Nephron progenitor cell (in vitro differentiated cells): ENCODE measurements at regions not wholly inside any gene's neighbourhood (a gene's known extent, or its start where the extent isn't known, plus 50 kb on each side); places are given as distances from the start of the nearest gene placed in this dataset.
"Not testable (repeated sequence)": the region's sequence is repeated elsewhere in the genome, so short reads cannot be mapped to it uniquely, and the experiment has no call there.

Experiments used
- DNase-seq: peaks from one replicate; pipeline ENCODE4 v3.0.0; 2021
- H3K27ac Mint-ChIP-seq: 2 replicates; pipeline ENCODE4 v1.8.0; 2021; ENCODE audit warnings: mild to moderate bottlenecking, moderate library complexity, mixed read lengths
- H3K27me3 Mint-ChIP-seq: 2 replicates; pipeline ENCODE4 v1.8.0; 2021; ENCODE audit warnings: mild to moderate bottlenecking, low read depth, mixed read lengths; ENCODE audit not compliant: poor library complexity
- H3K36me3 Mint-ChIP-seq: 2 replicates; pipeline ENCODE4 v1.8.0; 2021; ENCODE audit warnings: low read depth, mixed read lengths
- H3K4me1 Mint-ChIP-seq: 2 replicates; pipeline ENCODE4 v1.8.0; 2021; ENCODE audit warnings: mixed read lengths
- H3K4me3 Mint-ChIP-seq: 2 replicates; pipeline ENCODE4 v1.8.0; 2021; ENCODE audit warnings: mild to moderate bottlenecking, moderate library complexity, mixed read lengths
- H3K9me3 Mint-ChIP-seq: 2 replicates; pipeline ENCODE4 v1.8.0; 2021; ENCODE audit warnings: mild to moderate bottlenecking, moderate library complexity, mixed read lengths
- TF ChIP-seq, protein P1 (sequence below): fragments of 200-600 bp; sonication (generic); IDR thresholded peaks from 2 replicates; pipeline ENCODE4 v1.5.0; 2021; ENCODE audit warnings: antibody characterized with exemption

DNA sequence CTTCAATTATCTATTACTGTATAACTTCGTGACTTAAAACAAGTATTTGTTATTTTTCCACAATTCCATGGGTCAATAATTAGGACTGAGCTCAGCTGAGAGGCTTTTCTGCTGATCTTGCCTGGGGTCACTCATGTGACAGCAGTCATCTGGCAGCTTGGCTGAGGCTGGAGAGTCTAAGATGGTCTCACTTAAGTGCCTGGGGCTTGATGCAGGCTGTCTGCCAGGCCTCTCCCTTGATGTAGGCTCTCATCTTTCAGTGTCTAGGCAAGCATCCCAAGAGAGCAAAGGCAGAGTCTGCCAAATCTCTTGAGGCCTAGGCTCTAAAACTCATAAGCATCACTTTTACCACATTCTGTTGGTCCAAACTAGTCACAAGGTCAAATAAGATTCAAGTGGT lies 93.2 kb downstream of the NKX2-1 start:
- DNase-seq = no peak
- Mint-ChIP-seq H3K4me3 (no peak overlapping the region), H3K9me3 (no peaks in the 10 kb centered on the region), H3K27me3 (peaks cover 23% of the 10 kb centered on the region), H3K27ac (no peak overlapping the region), H3K36me3 (no peaks in the 10 kb centered on the region), H3K4me1 (peaks cover 9% of the 10 kb centered on the region)
- TF ChIP-seq, protein P1, sequence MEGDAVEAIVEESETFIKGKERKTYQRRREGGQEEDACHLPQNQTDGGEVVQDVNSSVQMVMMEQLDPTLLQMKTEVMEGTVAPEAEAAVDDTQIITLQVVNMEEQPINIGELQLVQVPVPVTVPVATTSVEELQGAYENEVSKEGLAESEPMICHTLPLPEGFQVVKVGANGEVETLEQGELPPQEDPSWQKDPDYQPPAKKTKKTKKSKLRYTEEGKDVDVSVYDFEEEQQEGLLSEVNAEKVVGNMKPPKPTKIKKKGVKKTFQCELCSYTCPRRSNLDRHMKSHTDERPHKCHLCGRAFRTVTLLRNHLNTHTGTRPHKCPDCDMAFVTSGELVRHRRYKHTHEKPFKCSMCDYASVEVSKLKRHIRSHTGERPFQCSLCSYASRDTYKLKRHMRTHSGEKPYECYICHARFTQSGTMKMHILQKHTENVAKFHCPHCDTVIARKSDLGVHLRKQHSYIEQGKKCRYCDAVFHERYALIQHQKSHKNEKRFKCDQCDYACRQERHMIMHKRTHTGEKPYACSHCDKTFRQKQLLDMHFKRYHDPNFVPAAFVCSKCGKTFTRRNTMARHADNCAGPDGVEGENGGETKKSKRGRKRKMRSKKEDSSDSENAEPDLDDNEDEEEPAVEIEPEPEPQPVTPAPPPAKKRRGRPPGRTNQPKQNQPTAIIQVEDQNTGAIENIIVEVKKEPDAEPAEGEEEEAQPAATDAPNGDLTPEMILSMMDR = no peak

DNA sequence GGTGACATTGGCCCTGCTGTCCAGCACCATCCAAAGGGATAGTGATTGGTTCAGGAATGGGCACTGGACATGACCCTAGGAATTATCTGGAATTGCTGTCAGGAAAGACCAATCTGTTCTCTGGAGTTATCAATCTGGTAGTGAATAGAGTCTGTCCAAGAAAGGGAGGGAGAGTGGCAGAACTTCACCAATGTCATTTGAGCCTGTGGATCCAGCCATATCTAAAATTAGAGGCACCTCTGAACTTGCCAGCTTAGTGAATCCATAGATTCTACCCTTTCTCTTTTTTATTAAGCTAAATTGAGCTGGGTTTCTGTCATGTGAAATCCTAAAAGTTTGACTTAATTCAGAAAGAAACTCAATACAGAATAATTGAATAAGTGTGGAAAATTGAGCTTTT lies 93.9 kb downstream of the NKX2-1 start:
- Mint-ChIP-seq H3K27ac (no peak overlapping the region), H3K9me3 (no peaks in the 10 kb centered on the region), H3K27me3 (peaks cover 29% of the 10 kb centered on the region), H3K36me3 (no peaks in the 10 kb centered on the region), H3K4me3 (no peak overlapping the region), H3K4me1 (peaks cover 9% of the 10 kb centered on the region)
- TF ChIP-seq, protein P1 = no peak
- DNase-seq = no peak

GRCh38 chr14:36424478-36425102 lies 95.4 kb downstream of the NKX2-1 start:
- Mint-ChIP-seq H3K36me3 (no peaks in the 10 kb centered on the region), H3K27me3 (peaks cover 44% of the 10 kb centered on the region), H3K4me1 (peaks cover 9% of the 10 kb centered on the region), H3K4me3 (no peak overlapping the region), H3K27ac (no peak overlapping the region), H3K9me3 (no peaks in the 10 kb centered on the region)
- DNase-seq = no peak
- TF ChIP-seq, protein P1 = no peak

DNA sequence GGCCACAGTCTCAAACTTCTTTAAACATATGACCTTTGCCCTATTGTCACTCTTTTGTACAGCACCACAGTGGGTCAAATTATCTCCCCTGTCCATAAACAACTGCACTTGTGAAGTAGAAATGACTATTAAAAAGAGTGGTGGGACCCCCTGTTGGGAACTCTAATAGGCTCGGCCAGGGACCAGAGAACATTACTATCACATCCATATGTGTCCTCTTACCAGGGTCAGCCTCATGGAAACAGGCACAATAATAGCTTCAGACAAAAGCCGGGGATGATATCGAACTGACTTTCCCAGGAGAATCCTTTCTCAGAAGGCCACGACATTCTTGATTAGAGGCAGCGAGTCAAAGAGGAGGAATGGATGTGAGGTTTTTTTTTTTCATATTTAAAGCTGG lies 96.6 kb downstream of the NKX2-1 start:
- Mint-ChIP-seq H3K27me3 (peaks cover 49% of the 10 kb centered on the region), H3K36me3 (no peaks in the 10 kb centered on the region), H3K4me1 (peaks cover 9% of the 10 kb centered on the region), H3K4me3 (no peak overlapping the region), H3K27ac (no peak overlapping the region), H3K9me3 (no peaks in the 10 kb centered on the region)
- TF ChIP-seq, protein P1 = no peak
- no peak for DNase-seq

DNA sequence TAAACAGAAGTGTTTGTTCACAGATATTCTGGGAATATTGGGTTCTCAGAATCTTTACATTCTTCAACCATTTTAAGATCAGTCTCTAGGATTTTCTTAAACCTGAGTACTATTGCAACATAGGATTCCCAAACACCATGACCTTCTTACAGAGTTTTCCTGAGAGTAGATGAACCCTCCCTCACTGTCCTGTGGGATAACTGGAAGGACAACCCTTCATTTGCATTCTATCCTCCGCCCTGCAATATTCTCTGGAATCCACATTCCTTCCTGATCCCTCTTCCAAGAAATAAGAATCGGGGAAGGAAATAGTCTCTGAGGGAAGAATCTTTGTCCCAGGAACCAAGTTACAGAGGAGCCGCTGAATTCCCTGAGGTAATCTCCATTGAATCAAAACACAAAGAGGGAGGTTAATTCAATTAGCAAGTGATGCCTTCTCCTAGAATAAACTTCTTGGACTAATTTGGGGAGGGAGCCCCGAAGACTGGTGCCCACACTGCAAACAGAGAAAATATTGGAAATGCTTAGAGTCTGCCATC lies 99.8 kb upstream of the MBIP start:
- TF ChIP-seq, protein P1 = no peak
- H3K27me3 Mint-ChIP-seq = peaks cover 43% of the 10 kb centered on the region
- H3K4me1 Mint-ChIP-seq = peaks cover 9% of the 10 kb centered on the region
- no peaks in the 10 kb centered on the region for H3K36me3 Mint-ChIP-seq
- H3K27ac Mint-ChIP-seq = no peak overlapping the region
- no peak for DNase-seq
- peaks cover 18% of the 10 kb centered on the region for H3K9me3 Mint-ChIP-seq
- H3K4me3 Mint-ChIP-seq = no peak overlapping the region

DNA sequence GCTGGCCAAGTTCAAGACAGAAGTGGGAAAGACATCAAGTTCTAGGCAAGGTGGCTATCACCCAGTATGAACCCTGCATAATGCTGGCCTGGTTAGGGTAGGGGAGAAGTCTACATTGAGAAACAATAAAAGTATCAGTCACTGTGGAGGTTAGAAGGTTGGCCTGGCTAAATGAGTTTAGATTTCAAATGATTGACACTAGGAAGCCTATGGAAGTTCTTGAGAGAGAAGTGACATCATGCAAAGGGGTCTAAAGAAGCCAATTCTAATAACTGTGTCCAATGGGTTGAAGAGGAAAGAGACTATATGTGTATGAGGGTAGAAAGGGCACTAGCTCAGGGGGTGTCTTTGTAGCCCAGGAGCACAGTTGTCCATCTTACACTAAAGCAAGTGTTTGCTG lies 98.5 kb upstream of the MBIP start:
- Mint-ChIP-seq H3K27me3 (peaks cover 42% of the 10 kb centered on the region), H3K4me1 (peaks cover 9% of the 10 kb centered on the region)
- DNase-seq = no peak

GRCh38 chr14:36411951-36412350 lies 91.5 kb upstream of the MBIP start:
- H3K4me1 Mint-ChIP-seq, H3K27ac Mint-ChIP-seq, H3K36me3 Mint-ChIP-seq, DNase-seq, H3K4me3 Mint-ChIP-seq: not testable (repeated sequence)
- peaks cover 22% of the 10 kb centered on the region for H3K27me3 Mint-ChIP-seq
- peaks cover 60% of the 10 kb centered on the region for H3K9me3 Mint-ChIP-seq

More for the DNA sequence above, 98.5 kb upstream of the MBIP start:
- Mint-ChIP-seq H3K9me3 (peaks cover 30% of the 10 kb centered on the region), H3K36me3 (no peaks in the 10 kb centered on the region), H3K27ac (no peak overlapping the region), H3K4me3 (no peak overlapping the region)
- TF ChIP-seq, protein P1 = no peak
